Panc1 (cell line): ENCODE measurements at regions not wholly inside any gene's neighbourhood (a gene's known extent, or its start where the extent isn't known, plus 50 kb on each side); places are given as distances from the start of the nearest gene placed in this dataset.

Experiments used
- CTCF ChIP-seq: fragments of 450-650 bp; IDR thresholded peaks from 2 replicates; pipeline ENCODE4 v1.5.1; 2017; ENCODE audit warnings: mild to moderate bottlenecking
- SIN3A ChIP-seq: IDR thresholded peaks from 2 replicates; pipeline ENCODE4 v1.6.1; 2012; ENCODE audit warnings: low read depth, mild to moderate bottlenecking, low read length, moderate library complexity, borderline replicate concordance; ENCODE audit not compliant: insufficient read depth

- TF ChIP-seq SIN3A: no peak
- no peak for TF ChIP-seq CTCF
Measured at GRCh38 chr18:22283116-22283395, 113.7 kb downstream of the GATA6 start.
